H1 (cell line): ENCODE measurements at regions not wholly inside any gene's neighbourhood (a gene's known extent, or its start where the extent isn't known, plus 50 kb on each side); places are given as distances from the start of the nearest gene placed in this dataset.

ENCODE experiments used
- FOSL1 ChIP-seq: IDR thresholded peaks from 2 replicates; pipeline ENCODE4 v1.6.1; 2011; ENCODE audit warnings: mild to moderate bottlenecking, low read depth, low read length, moderate library complexity; ENCODE audit not compliant: insufficient read depth
- KDM4A ChIP-seq: IDR thresholded peaks from one replicate; pipeline ENCODE4 v1.7.1; 2012; ENCODE audit warnings: low read depth, mild to moderate bottlenecking, moderate library complexity, low read length, inconsistent platforms; ENCODE audit not compliant: severe bottlenecking
- MAFK ChIP-seq: IDR thresholded peaks from 2 replicates; pipeline ENCODE4 v1.6.1; 2012; ENCODE audit warnings: low read depth, mild to moderate bottlenecking, improper control_type of control experiment, low read length
- NANOG ChIP-seq: IDR thresholded peaks from 2 replicates; pipeline ENCODE4 v1.6.1; 2011; ENCODE audit warnings: low read length, low read depth, mild to moderate bottlenecking, inconsistent platforms; ENCODE audit not compliant: insufficient read depth, poor library complexity, severe bottlenecking
- POU5F1 ChIP-seq: IDR thresholded peaks from 2 replicates; pipeline ENCODE4 v1.6.1; 2011; ENCODE audit warnings: low read depth, mild to moderate bottlenecking, low read length, moderate library complexity
- RXRA ChIP-seq: IDR thresholded peaks from 2 replicates; pipeline ENCODE4 v1.6.1; 2011; ENCODE audit warnings: low read depth, mild to moderate bottlenecking, low read length, moderate library complexity; ENCODE audit not compliant: insufficient read depth
- TBP ChIP-seq: IDR thresholded peaks from 2 replicates; pipeline ENCODE4 v1.6.1; 2011; ENCODE audit warnings: low read depth, low read length, improper control_type of control experiment
- TCF12 ChIP-seq: IDR thresholded peaks from 2 replicates; pipeline ENCODE4 v1.6.1; 2011; ENCODE audit warnings: low read depth, mild to moderate bottlenecking, low read length
- TF ChIP-seq, protein P1 (sequence below): IDR thresholded peaks from 2 replicates; pipeline ENCODE4 v1.6.1; 2012; ENCODE audit warnings: low read length, inconsistent platforms

DNA sequence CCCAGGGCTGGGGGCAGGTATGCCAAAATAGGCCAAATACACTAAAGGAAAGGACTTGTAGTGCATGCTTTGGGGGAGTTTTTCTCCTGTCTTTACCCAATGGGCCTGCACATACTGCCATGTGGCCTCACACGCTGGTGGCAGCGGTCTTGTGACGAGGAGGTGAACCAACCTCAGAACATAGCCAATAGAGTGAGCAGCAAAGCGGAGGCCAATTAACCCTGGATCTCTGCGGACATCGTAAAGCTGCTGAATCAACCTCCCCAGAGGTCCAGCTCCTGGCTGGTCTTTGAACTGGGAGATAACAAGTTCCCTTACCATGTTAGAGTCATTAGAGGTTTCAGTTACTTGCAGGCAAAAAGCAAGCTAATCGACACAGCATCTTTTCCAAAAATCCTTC, 280.1 kb downstream of the PREX1 start (continued):
- TF ChIP-seq, protein P1, sequence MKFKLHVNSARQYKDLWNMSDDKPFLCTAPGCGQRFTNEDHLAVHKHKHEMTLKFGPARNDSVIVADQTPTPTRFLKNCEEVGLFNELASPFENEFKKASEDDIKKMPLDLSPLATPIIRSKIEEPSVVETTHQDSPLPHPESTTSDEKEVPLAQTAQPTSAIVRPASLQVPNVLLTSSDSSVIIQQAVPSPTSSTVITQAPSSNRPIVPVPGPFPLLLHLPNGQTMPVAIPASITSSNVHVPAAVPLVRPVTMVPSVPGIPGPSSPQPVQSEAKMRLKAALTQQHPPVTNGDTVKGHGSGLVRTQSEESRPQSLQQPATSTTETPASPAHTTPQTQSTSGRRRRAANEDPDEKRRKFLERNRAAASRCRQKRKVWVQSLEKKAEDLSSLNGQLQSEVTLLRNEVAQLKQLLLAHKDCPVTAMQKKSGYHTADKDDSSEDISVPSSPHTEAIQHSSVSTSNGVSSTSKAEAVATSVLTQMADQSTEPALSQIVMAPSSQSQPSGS = no peak
- TF ChIP-seq MAFK = no peak
- TF ChIP-seq RXRA = no peak
- TF ChIP-seq NANOG = no peak
- TF ChIP-seq TCF12 = no peak
- no peak for TF ChIP-seq TBP
- no peak for TF ChIP-seq KDM4A
- no peak for TF ChIP-seq FOSL1
- TF ChIP-seq POU5F1 = no peak
